GM12892 (cell line): ENCODE measurements at regions not wholly inside any gene's neighbourhood (a gene's known extent, or its start where the extent isn't known, plus 50 kb on each side); places are given as distances from the start of the nearest gene placed in this dataset.

ENCODE experiments used
- POLR2A ChIP-seq: IDR thresholded peaks from 2 replicates; pipeline ENCODE4 v1.6.1; 2011; ENCODE audit warnings: low read depth, low read length, control low read depth
- POLR2AphosphoS5 ChIP-seq: IDR thresholded peaks from 2 replicates; pipeline ENCODE4 v1.6.1; 2011; ENCODE audit warnings: low read depth, low read length, control low read depth

DNA sequence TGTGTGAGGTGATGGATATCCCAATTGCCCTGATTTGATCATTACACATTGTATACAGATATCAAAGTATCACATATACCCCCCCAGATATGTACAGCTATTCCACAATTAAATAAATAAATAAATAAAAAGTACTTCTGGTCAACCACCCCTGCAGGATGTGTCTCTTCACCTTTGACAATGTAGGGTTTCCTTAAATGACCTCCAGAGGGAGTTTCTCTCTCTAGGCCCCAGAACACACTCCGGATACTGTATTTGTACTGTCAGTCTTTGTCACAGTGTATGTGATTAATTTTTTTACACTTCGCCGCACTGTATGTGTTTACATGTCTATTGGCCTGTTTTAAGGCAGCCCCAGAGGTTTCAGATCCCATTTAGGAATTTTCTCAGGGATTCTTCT, 123.6 kb downstream of the ADCYAP1R1 start:
- TF ChIP-seq POLR2A = no peak
- TF ChIP-seq POLR2AphosphoS5 = no peak
